RWPE1 (cell line): ENCODE measurements at regions not wholly inside any gene's neighbourhood (a gene's known extent, or its start where the extent isn't known, plus 50 kb on each side); places are given as distances from the start of the nearest gene placed in this dataset.
"Not testable (repeated sequence)": the region's sequence is repeated elsewhere in the genome, so short reads cannot be mapped to it uniquely, and the experiment has no call there.

Source experiments
- CTCF ChIA-PET: fragments of 350-600 bp; sonication (Branson Sonifier 250); formaldehyde crosslinking; extraction: SDS; loops from one replicate; lab custom pipeline; 2021; lab: Yijun Ruan, JAX
- POLR2A ChIA-PET: fragments of 400-600 bp; formaldehyde crosslinking; extraction: SDS; loops from one replicate; lab custom pipeline; 2020; ENCODE audit warnings: antibody characterized with exemption; ENCODE audit not compliant: low non-redundant PET; lab: Yijun Ruan, JAX
- DNase-seq: peaks from one replicate; pipeline ENCODE4 v3.0.0; 2012; ENCODE audit warnings: low spot score
- H3K27ac ChIP-seq: fragments of 450-650 bp; 2 replicates; pipeline ENCODE4 v1.5.1; 2017
- TF ChIP-seq, protein P1 (sequence below): fragments of 450-650 bp; conservative IDR thresholded peaks from 2 replicates; pipeline ENCODE4 v1.5.1; 2017; ENCODE audit warnings: low read depth, mild to moderate bottlenecking

DNA sequence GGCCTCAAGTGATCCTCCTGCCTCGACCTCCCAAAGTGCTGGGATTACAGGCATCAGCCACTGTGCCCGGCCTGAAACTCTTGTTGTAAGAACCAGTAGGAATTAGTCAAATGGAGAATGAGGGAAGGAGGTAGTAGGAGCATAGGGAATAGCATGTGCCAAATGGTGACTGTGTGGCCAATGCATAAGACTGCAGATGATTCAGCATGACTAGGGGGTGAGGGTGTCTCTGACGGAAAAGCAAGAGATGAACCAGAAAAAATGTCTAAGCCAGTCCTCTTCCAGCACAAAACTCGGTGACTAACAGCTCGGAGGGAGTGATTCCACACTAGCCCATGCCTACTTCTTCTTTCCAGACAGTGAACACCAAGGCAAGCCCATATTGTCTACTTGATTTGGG is 58.2 kb upstream of the DUSP21 start:
- CTCF ChIA-PET, result no interaction called here
- DNase-seq, result peak; percentile 20
- TF ChIP-seq, protein P1, sequence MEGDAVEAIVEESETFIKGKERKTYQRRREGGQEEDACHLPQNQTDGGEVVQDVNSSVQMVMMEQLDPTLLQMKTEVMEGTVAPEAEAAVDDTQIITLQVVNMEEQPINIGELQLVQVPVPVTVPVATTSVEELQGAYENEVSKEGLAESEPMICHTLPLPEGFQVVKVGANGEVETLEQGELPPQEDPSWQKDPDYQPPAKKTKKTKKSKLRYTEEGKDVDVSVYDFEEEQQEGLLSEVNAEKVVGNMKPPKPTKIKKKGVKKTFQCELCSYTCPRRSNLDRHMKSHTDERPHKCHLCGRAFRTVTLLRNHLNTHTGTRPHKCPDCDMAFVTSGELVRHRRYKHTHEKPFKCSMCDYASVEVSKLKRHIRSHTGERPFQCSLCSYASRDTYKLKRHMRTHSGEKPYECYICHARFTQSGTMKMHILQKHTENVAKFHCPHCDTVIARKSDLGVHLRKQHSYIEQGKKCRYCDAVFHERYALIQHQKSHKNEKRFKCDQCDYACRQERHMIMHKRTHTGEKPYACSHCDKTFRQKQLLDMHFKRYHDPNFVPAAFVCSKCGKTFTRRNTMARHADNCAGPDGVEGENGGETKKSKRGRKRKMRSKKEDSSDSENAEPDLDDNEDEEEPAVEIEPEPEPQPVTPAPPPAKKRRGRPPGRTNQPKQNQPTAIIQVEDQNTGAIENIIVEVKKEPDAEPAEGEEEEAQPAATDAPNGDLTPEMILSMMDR, result no peak
- POLR2A ChIA-PET, result no interaction called here
- H3K27ac ChIP-seq, result no peak overlapping the region

DNA sequence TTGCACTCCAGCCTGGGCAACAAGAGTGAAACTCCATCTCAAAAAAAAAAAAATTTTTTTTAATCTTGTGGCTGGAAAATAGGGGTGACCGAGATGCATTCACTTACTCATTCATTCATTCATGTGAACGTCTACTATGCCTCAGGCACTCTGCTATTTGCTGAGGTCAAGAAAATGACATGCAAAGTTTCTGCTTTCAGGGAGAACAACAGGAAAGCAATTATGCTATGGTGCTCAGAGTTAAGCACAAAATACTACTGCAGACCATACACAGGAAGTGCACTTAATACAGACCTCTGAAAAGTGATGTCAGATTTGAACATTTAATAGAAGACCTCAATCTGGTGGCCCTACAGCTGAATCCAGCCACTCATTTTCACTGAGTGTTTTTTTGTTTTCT is 59.6 kb upstream of the DUSP21 start:
- H3K27ac ChIP-seq, result no peak overlapping the region
- POLR2A ChIA-PET, result no interaction called here
- TF ChIP-seq, protein P1, result no peak
- DNase-seq, result no peak
- CTCF ChIA-PET, result no interaction called here

DNA sequence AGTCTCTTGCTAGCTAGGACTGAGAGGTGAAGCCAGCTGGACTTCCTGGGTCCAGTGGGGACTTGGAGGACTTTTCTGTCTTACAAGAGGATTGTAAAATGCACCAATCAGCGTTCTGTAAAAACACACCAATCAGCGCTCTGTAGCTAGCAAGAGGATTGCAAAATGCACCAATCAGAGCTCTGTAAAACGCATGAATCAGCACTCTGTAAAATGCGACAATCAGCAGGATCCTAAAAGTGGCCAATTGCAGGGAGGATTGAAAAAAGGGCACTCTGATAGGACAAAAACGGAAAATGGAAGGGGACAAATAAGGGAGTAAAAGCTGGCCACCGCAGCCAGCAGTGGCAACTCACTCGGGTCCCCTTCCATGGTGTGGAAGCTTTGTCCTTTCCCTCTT is 65.6 kb upstream of the DUSP21 start:
- TF ChIP-seq, protein P1, result no peak
- POLR2A ChIA-PET, result no interaction called here
- CTCF ChIA-PET, result no interaction called here
- DNase-seq, result no peak
- no peak overlapping the region for H3K27ac ChIP-seq

DNA sequence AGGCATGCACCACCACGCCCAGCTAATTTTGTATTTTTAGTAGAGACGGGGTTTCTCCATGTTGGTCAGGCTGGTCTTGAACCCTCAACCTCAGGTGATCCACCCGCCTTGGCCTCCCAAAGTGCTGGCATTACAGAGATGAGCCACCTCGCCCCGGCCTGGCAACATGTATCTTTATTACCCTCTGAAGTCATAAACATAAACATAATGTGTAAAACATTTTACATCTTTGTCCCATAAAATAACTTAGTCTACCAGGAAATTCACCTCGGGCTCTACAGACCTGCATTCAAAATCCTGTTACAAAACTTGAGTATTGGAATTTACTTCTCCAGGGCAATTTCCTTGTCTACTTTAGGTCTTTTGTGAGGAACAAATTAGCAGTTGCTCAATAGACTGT is 68.1 kb upstream of the DUSP21 start:
- ChIA-PET POLR2A (no interaction called here), CTCF (no interaction called here)
- no peak for DNase-seq
- TF ChIP-seq, protein P1, result no peak
- no peak overlapping the region for H3K27ac ChIP-seq

- DNase-seq, POLR2A ChIA-PET, H3K27ac ChIP-seq, CTCF ChIA-PET: not testable (repeated sequence)
Observed at GRCh38 chrX:44774066-44774465, 69.8 kb upstream of the DUSP21 start.

GRCh38 chrX:44770121-44770520 is 73.7 kb upstream of the DUSP21 start:
- POLR2A ChIA-PET, result no interaction called here

DNA sequence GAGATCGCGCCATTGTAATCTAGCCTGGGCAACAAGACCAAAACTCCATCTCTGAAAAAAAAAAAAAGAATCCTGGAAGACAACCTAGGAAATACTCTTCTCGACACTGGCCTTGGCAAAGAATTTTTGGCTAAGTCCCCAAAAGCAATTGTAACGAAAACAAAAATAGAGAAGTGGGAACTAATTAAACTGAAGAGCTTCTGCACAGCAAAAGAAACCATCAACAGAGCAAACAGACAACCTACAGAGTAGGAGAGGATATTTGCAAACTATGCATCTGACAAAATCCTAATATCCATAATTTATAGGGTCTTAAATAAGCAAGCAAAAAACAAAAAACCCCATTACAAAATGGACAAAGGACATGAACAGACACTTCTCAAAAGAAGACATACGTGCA is 76.5 kb upstream of the DUSP21 start:
- TF ChIP-seq, protein P1, result no peak
- no peak for DNase-seq
- ChIA-PET POLR2A (no interaction called here), CTCF (no interaction called here)
- no peak overlapping the region for H3K27ac ChIP-seq

More at GRCh38 chrX:44770121-44770520, 73.7 kb upstream of the DUSP21 start:
- TF ChIP-seq, protein P1, result no peak
- no peak overlapping the region for H3K27ac ChIP-seq
- DNase-seq, result no peak
- CTCF ChIA-PET, result no interaction called here
